ENCODE measurements at regions not wholly inside any gene's neighbourhood (a gene's known extent, or its start where the extent isn't known, plus 50 kb on each side); places are given as distances from the start of the nearest gene placed in this dataset.
"Not testable (repeated sequence)": the region's sequence is repeated elsewhere in the genome, so short reads cannot be mapped to it uniquely, and the experiment has no call there.

GRCh38 chr9:66711553-66711952 is 189.0 kb upstream of the ZNF658 start:
- not testable (repeated sequence) for TF ChIP-seq POLR2A, POLR2AphosphoS5, CTCF (IDR thresholded peaks at IDR 0.05)
